ENCODE measurements at regions not wholly inside any gene's neighbourhood (a gene's known extent, or its start where the extent isn't known, plus 50 kb on each side); places are given as distances from the start of the nearest gene placed in this dataset.

DNA sequence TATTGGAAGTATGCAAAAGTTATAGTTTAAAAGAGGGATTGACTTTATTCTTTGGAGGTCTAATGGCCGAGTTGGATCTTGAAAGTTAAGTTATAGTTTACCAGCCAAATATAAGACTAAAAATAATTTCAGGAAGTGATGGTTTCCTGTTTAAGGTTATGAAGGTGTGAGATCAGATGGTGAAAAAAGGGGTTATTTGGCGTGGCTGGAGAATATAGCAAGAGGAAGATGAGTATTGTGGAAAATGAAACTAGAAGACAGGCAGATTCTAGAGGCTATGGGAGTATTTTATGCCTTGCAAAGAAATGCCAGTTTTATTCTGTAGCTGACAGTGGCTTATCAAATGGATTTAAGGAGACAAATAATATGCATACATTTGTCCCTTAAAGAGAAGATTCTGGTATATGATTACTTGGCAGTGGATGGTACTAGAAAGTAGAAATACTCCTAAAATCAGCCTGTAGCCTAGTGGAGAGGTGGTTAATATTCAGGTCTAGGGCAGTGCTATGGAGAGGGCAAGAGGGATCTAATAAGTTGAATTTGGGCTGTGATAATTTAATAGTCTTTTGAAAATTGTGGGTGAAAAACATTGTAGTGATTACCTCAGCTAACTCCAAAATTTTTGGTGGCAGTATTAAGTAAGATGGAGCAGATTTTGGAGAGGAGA is 1091.8 kb upstream of the ATXN7L3B start:
- TF ChIP-seq CTCF (IDR thresholded peaks at IDR 0.05; ENCODE audit: poor library complexity) (no peak), EZH2phosphoT487 (IDR thresholded peaks at IDR 0.05; ENCODE audit: low read depth, severe bottlenecking, unreplicated experiment) (no peak)
- Histone ChIP-seq H3K9me3 (ENCODE audit: low read depth) (no peaks in the 10 kb centered on the region), H3K27me3 (no peaks in the 10 kb centered on the region), H3K36me3 (replicated peaks; ENCODE audit: insufficient read depth, low read depth) (no peaks in the 10 kb centered on the region), H3K27ac (no peak overlapping the region), H3K79me2 (no peaks in the 10 kb centered on the region), H3K4me2 (no peak overlapping the region), H3K4me3 (no peak overlapping the region), H2AFZ (no peak overlapping the region), H3K9me2 (replicated peaks; ENCODE audit: insufficient read depth) (no peaks in the 10 kb centered on the region), H4K20me1 (ENCODE audit: insufficient read depth, poor library complexity, severe bottlenecking) (no peaks in the 10 kb centered on the region), H3K4me1 (ENCODE audit: insufficient read depth) (no peaks in the 10 kb centered on the region)
- no peak for DNase-seq (ENCODE audit: low spot score)
- WGBS (ENCODE audit: low lambda C conversion rate, missing lambda C conversion rate), result 78% methylated on average over 2 of the region's 2 CpGs

DNA sequence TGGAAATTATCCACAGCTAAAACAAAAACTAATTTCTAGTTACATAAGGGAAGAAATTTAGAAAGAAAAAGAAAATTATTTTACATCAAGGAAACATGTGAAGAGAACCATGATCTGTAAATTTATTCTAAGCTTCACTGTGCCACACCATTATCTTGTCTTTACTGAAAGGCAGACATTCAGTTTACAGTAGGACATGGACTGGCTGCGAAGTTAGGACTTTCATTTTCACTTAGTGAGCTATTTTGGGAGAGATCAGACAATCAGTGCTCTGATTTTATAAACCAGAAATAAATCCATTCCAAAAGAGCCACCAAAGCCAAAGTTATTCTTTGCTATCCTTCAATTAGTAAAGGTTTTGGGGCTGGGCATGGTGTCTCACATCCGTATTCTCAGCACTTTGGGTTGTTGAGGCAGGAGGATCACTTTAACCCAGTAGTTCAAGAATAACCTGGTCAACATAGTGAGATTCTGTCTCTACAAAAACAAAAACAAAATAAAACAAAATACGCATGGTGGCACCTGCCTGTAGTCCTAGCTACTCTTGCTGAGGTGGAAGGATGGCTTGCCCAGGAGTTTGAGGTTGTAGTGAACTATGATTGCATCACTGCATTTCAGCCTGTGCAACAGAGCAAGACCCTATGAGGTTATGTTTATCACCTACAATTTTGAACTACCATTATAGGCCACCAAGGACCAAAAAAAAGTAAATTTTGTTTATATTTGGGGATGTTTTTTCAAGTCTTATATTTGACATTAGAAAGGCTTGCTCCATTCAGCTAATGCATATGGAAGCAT is 1084.8 kb upstream of the ATXN7L3B start:
- no peak overlapping the region for H2AFZ ChIP-seq
- H3K9me2 ChIP-seq (replicated peaks; ENCODE audit: insufficient read depth), result no peaks in the 10 kb centered on the region
- no peaks in the 10 kb centered on the region for H3K4me1 ChIP-seq (ENCODE audit: insufficient read depth)
- WGBS (ENCODE audit: low lambda C conversion rate, missing lambda C conversion rate), result 88% methylated on average over 3 of the region's 3 CpGs
- no peak for DNase-seq (ENCODE audit: low spot score)
- H3K27me3 ChIP-seq, result no peaks in the 10 kb centered on the region
- H3K27ac ChIP-seq, result no peak overlapping the region
- H3K4me2 ChIP-seq, result no peak overlapping the region
- TF ChIP-seq CTCF (IDR thresholded peaks at IDR 0.05; ENCODE audit: poor library complexity) (no peak), EZH2phosphoT487 (IDR thresholded peaks at IDR 0.05; ENCODE audit: low read depth, severe bottlenecking, unreplicated experiment) (no peak), EZH2 (IDR thresholded peaks at IDR 0.05; ENCODE audit: borderline replicate concordance) (no peak)
- H3K79me2 ChIP-seq, result no peaks in the 10 kb centered on the region
- no peaks in the 10 kb centered on the region for H4K20me1 ChIP-seq (ENCODE audit: insufficient read depth, poor library complexity, severe bottlenecking)
- no peak overlapping the region for H3K4me3 ChIP-seq
- H3K36me3 ChIP-seq (replicated peaks; ENCODE audit: insufficient read depth, low read depth), result no peaks in the 10 kb centered on the region
- no peaks in the 10 kb centered on the region for H3K9me3 ChIP-seq (ENCODE audit: low read depth)

GRCh38 chr12:73460212-73460611 is 1077.4 kb upstream of the ATXN7L3B start:
- H3K9me2 ChIP-seq (replicated peaks; ENCODE audit: insufficient read depth), result no peaks in the 10 kb centered on the region
- no peaks in the 10 kb centered on the region for H3K27me3 ChIP-seq
- TF ChIP-seq CTCF (IDR thresholded peaks at IDR 0.05; ENCODE audit: poor library complexity) (no peak), EZH2phosphoT487 (IDR thresholded peaks at IDR 0.05; ENCODE audit: low read depth, severe bottlenecking, unreplicated experiment) (no peak)
- H3K79me2 ChIP-seq, result no peaks in the 10 kb centered on the region
- no peak overlapping the region for H3K4me2 ChIP-seq
- H3K27ac ChIP-seq, result no peak overlapping the region
- H3K4me1 ChIP-seq (ENCODE audit: insufficient read depth), result no peaks in the 10 kb centered on the region
- no peak overlapping the region for H2AFZ ChIP-seq
- no peak for DNase-seq (ENCODE audit: low spot score)
- no peaks in the 10 kb centered on the region for H3K36me3 ChIP-seq (replicated peaks; ENCODE audit: insufficient read depth, low read depth)
- no peaks in the 10 kb centered on the region for H4K20me1 ChIP-seq (ENCODE audit: insufficient read depth, poor library complexity, severe bottlenecking)
- no peaks in the 10 kb centered on the region for H3K9me3 ChIP-seq (ENCODE audit: low read depth)
- H3K4me3 ChIP-seq, result no peak overlapping the region

Measured in hepatocyte (in vitro differentiated cells).